NCI-H1092 treated with DMSO at 0.1 percent for 48 hours (cell line): ENCODE measurements at regions not wholly inside any gene's neighbourhood (a gene's known extent, or its start where the extent isn't known, plus 50 kb on each side); places are given as distances from the start of the nearest gene placed in this dataset.
"Not testable (repeated sequence)": the region's sequence is repeated elsewhere in the genome, so short reads cannot be mapped to it uniquely, and the experiment has no call there.

Experiments
- DNase-seq: peaks from one replicate; lab custom pipeline; 2025; lab: John Stamatoyannopoulos, UW

DNA sequence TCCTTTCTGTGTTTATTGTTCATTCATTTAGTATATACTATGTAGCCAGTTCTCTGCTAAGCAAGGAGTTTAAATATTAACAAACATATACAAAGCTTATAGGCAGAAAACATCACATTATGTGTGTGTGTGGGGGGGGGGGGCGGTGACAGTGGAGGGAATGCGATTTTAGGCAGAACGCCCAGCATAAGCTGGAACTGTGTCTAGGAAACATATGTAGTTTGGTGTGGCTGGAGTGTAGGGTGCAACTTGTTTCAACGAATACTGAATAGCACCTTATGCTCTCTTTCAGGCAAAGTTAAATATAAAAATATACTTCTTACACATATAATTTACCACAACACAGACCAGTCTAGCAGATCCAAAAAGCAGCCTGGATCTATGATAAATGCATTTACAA, 980.6 kb downstream of the SLC6A15 start:
- DNase-seq, result no peak

DNA sequence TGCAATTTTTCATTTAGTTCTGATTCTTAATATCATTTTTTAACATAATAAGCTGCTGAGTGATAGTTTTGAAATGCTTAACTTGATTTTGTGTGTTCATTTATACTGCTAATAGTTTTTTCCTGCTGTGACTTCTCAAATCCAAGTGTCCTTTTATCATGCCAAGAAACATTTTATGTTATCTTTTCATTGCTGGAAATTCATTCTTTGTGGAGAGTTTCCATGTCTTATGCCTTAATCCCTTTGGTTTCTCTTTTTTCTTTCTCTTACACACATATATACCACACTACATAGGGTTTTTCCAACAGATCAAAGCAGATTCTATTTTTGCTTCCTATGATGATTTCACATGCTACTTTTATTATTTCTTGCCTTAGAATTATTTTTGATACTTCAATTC, 981.1 kb downstream of the SLC6A15 start:
- no peak for DNase-seq

DNA sequence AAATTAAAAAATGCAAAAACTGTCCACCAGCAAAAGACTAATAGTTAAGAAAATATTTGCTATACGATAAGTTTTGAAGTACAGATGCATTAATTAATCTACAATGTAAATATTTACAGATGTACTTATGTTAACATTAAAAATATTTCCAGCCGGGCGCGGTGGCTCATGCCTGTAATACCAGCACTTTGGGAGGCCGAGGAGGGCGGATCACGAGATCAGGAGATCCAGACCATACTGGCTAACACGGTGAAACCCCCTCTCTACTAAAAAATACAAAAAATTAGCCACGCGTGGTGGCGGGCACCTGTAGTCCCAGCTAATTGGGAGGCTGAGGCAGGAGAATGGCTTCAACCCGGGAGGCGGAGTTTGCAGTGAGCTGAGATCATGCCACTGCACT, 982.8 kb downstream of the SLC6A15 start:
- DNase-seq, result not testable (repeated sequence)

GRCh38 chr12:83920821-83921547, 991.6 kb downstream of the SLC6A15 start:
- DNase-seq, result no peak

DNA sequence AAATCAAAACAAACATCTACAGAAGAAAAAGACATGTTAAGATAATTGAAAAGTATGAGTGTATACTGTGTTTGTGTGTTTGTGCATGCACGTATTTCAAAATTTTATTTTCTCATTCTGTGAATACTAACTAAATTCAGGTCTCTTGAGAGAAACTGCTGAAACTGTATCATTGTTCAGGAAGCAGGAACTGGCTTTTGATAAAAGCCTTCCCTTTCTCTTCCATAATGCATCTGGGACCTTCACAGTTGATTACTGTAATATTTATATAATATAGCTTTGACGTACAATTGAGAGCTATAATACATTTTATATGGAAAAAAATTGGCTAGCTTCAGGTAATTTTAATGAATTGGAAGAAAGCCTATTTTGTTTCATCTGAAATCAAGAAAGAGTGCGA, 993.5 kb downstream of the SLC6A15 start:
- no peak for DNase-seq

DNA sequence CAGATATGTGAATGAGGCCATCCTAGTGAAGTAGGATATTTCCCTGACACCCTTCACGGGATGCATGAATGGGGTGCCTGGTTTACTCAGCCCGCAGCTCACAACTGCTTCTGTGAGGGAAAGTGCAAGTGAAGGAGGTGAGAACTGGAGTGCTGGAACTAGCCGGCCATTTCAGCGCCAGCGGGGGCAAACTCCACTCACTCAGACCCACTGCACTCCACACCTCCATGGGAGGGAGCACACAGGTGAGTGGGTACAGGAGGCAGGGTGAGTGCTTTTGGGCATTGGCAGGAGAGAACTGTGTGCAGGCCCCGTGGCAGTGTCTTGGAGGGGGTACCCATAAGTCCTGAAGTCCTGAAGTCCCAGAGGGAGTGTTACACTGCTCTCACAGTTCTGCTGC, 1008.4 kb downstream of the SLC6A15 start:
- DNase-seq, result no peak

- no peak for DNase-seq
Measured at GRCh38 chr12:83896416-83896815, 1016.2 kb downstream of the SLC6A15 start.

DNA sequence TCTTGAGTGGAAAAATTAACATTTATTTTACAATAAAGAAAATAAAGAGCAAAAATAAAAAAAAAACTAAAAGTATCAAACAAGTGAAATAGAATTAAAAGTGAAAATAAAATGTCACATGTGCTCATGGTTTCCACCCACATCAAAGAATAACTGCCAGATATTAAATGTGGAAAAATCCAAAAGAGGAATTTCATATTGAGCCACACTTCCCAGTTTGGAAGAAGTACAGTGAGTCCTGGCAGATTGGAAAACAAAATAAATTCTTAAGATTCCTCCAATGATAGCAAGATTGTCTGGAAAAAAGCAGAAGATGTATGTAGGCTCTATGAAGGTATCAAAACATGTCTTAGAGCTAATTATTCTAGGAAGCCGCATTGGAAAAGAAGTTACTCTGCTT, 1019.5 kb downstream of the SLC6A15 start:
- DNase-seq, result no peak

DNA sequence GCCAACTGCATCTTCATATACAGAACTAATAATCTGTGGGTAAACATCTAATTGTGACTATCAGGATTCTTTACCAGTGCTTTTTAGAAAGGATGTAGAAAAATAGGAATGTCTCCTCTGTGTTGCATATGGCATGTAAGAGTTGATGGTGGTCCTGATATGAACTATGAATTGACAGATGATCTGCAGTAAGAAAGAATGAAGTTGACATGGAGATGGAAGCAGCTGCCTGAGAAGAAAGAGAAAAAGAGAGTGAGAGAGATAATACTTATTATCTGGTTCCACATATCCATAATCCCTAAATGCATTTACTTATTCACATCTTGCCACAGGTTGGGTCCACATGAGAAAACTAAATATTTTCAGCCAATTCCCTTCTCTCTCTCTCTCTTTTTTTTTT, 1022.9 kb downstream of the SLC6A15 start:
- no peak for DNase-seq

DNA sequence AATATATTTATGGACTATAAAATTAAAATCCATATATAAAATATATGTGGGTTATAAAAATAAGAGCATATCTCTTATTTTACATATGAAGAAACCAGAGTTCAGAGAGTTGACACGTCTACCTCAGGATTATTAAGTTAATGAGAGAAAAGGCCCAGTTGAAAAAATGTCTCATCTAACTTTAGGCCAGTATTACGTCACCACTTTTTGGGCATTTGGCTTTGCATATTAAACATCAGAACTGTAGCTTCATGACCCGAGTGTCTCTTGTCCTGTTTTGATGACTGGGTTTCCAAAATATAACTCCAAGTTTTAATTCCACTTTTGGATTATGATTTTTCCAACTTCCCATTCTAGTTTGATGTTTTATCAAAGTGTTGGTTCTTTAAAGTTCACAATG, 1026.1 kb downstream of the SLC6A15 start:
- DNase-seq, result no peak

DNA sequence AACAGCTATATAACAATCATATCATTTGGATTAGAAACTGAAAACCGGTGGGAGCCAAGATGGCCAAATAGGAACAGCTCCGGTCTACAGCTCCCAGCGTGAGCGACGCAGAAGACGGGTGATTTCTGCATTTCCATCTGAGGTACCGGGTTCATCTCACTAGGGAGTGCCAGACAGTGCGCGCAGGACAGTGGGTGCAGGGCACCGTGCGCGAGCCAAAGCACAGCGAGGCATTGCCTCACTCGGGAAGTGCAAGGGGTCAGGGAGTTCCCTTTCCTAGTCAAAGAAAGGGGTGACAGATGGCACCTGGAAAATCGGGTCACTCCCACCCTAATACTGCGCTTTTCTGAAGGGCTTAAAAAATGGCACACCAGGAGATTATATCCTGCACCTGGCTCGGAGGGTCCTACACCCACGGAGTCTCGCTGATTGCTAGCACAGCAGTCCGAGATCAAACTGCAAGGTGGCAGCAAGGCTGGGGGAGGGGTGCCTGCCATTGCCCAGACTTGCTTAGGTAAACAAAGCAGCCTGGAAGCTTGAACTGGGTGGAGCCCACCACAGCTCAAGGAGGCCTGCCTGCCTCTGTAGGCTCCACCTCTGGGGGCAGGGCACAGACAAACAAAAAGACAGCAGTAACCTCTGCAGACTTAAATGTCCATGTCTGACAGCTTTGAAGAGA, 1041.5 kb downstream of the SLC6A15 start:
- DNase-seq, result not testable (repeated sequence)

DNA sequence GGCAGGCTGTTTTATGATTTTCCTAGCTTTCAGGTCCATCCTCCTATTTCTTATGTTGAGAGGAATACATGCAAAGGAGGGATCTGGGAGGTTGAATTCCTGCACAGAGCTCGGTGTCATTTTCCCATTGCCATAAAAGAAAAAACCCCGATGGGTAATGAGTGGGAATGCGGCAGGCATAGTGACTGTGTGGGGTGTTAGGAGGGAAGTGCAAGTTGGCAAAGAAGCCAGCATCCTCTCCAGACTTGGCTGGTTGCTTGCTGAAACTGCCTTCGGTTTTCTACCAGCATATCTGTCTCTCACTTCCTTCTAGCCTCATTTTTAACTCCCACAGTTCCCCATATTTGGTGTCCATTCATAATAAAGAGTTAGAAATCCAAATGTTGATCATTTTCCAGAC, 1046.1 kb downstream of the SLC6A15 start:
- DNase-seq, result no peak

DNA sequence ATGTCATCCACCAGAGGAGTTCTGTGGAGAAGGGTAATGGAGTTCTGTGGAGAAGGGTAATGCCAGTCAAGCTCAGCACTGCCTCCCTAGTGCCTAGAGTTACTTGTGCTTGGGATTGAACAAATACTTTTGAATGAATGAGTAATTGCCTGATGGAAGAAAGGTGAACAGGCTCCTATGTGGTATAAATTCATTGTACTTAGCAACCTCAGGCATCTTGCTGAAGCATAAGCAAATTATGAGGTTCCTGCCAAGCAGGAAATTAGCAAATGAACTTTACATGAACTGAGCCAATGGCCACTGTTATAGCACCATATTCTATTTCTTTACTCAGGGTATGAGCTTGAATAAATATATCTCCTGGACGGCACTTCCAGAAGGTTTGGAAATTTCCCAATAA, 1047.2 kb downstream of the SLC6A15 start:
- no peak for DNase-seq

GRCh38 chr12:83864054-83864453, 1048.5 kb downstream of the SLC6A15 start:
- no peak for DNase-seq

- DNase-seq, result no peak
Measured at GRCh38 chr12:83859021-83859420, 1053.6 kb downstream of the SLC6A15 start.

DNA sequence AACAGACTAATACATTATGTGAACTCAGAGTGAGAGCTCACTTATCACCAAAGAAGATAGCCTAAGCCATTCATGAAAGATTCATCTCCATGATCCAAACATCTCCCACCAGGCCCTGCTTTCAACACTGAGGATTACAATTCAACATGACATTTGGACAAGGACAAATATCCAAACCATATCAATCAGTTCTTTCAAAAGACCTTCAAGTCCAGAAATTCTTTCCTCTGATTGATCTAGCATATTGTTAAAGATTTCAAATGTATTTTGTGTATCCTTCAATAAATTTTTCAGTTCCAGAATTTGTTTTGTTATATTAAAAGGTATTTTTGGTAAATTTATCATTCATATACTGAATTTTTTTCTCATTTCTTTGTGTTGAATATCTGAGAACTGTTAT, 1055.8 kb downstream of the SLC6A15 start:
- DNase-seq, result no peak

- no peak for DNase-seq
Measured at GRCh38 chr12:83850531-83850930, 1062.1 kb downstream of the SLC6A15 start.

- no peak for DNase-seq
Measured at GRCh38 chr12:83848702-83849101, 1063.9 kb downstream of the SLC6A15 start.

DNA sequence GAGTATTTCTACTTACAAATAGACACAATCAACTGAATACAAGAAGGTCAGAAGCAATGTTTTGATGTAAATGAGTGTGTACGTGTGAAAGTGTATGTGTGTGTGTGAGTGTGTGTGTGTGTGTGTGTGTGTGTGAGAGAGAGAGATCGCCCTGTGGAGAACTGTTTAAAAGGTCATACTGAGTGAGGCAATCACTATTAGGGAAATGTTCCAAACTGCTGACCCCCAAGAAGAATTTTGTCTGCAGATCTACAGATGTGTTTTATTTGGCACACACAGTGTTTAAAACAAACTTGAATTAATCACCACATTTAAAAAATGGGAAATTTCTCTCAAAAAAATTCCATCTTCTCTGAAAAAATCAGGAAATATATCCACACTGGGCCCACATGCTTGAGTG, 1069.1 kb downstream of the SLC6A15 start:
- no peak for DNase-seq

DNA sequence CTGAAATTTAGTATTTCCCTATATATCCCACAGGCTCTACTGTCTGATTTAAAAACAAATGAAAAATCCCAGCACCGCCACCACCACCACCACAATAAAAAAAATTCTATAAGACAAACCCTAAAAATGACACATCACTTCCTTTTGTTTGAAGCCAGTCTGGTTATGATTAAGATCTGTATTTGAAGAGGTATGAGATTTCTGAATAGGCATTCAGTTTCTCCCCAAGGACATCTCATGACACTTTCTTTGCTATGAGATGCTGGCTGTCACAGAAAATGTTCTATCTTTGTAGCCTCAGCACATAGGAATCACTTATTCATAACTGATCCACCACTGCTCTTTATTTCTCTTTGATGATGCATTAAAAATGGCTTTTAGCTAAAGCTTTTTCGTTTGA, 1071.0 kb downstream of the SLC6A15 start:
- no peak for DNase-seq

DNA sequence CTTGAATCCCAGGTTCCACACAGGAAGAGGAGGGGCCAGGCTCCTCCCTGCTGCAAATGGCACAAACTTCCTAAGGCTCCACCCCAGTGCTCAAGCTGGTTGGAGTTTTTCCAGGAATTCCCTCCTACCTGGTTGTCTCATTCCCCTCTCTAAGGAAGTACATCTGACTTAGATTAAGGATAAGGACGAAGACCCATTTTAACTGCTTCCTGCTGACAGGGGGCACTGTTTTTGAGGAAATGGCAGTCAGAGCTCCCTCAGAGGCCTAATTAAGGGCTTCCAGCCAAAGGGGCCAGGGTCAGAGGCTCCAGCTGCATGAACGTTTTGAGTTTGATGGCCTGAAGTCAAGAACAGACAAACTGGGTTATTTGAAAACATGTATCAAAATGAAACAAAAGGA, 1084.7 kb downstream of the SLC6A15 start:
- peak; percentile 1 for DNase-seq

GRCh38 chr12:83827193-83827592, 1085.4 kb downstream of the SLC6A15 start:
- no peak for DNase-seq

GRCh38 chr12:83826112-83826511, 1086.5 kb downstream of the SLC6A15 start:
- peak; percentile 1 for DNase-seq
